ENCODE measurements at regions not wholly inside any gene's neighbourhood (a gene's known extent, or its start where the extent isn't known, plus 50 kb on each side); places are given as distances from the start of the nearest gene placed in this dataset.

- TF ChIP-seq, protein P1, sequence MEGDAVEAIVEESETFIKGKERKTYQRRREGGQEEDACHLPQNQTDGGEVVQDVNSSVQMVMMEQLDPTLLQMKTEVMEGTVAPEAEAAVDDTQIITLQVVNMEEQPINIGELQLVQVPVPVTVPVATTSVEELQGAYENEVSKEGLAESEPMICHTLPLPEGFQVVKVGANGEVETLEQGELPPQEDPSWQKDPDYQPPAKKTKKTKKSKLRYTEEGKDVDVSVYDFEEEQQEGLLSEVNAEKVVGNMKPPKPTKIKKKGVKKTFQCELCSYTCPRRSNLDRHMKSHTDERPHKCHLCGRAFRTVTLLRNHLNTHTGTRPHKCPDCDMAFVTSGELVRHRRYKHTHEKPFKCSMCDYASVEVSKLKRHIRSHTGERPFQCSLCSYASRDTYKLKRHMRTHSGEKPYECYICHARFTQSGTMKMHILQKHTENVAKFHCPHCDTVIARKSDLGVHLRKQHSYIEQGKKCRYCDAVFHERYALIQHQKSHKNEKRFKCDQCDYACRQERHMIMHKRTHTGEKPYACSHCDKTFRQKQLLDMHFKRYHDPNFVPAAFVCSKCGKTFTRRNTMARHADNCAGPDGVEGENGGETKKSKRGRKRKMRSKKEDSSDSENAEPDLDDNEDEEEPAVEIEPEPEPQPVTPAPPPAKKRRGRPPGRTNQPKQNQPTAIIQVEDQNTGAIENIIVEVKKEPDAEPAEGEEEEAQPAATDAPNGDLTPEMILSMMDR (conservative IDR thresholded peaks at IDR 0.05; ENCODE audit: low read depth, low read length) = no peak
- TF ChIP-seq EZH2 (IDR thresholded peaks at IDR 0.05; ENCODE audit: borderline replicate concordance, low read depth, low read length, poor library complexity, severe bottlenecking) = no peak
These were observed 94.1 kb upstream of the ANO1 start for GRCh38 chr11:69983897-69984438.

All from A673 (cell line).